ENCODE measurements at regions not wholly inside any gene's neighbourhood (a gene's known extent, or its start where the extent isn't known, plus 50 kb on each side); places are given as distances from the start of the nearest gene placed in this dataset.

- ATAC-seq = no peak
- H3K4me1 Mint-ChIP-seq = no peaks in the 10 kb centered on the region
- no peaks in the 10 kb centered on the region for H3K9me3 Mint-ChIP-seq
- no peak overlapping the region for H3K27ac Mint-ChIP-seq
- H3K36me3 Mint-ChIP-seq = no peaks in the 10 kb centered on the region
- no peaks in the 10 kb centered on the region for H3K27me3 Mint-ChIP-seq
- no peak overlapping the region for H3K4me3 Mint-ChIP-seq
Measured at GRCh38 chr2:7728388-7728787, 811.2 kb downstream of the RNF144A start.

GRCh38 chr2:7730449-7730848 is 813.2 kb downstream of the RNF144A start:
- no peaks in the 10 kb centered on the region for H3K36me3 Mint-ChIP-seq
- no peak overlapping the region for H3K4me3 Mint-ChIP-seq
- no peak for ATAC-seq
- no peaks in the 10 kb centered on the region for H3K9me3 Mint-ChIP-seq
- no peak overlapping the region for H3K27ac Mint-ChIP-seq
- H3K4me1 Mint-ChIP-seq = no peaks in the 10 kb centered on the region
- peaks cover 6% of the 10 kb centered on the region for H3K27me3 Mint-ChIP-seq

GRCh38 chr2:7730990-7731389 is 813.8 kb downstream of the RNF144A start:
- H3K27ac Mint-ChIP-seq = no peak overlapping the region
- H3K27me3 Mint-ChIP-seq = peaks cover 6% of the 10 kb centered on the region
- no peak for ATAC-seq
- H3K36me3 Mint-ChIP-seq = no peaks in the 10 kb centered on the region
- no peak overlapping the region for H3K4me3 Mint-ChIP-seq
- H3K4me1 Mint-ChIP-seq = no peaks in the 10 kb centered on the region
- no peaks in the 10 kb centered on the region for H3K9me3 Mint-ChIP-seq

GRCh38 chr2:7732497-7732896 is 815.3 kb downstream of the RNF144A start:
- H3K27ac Mint-ChIP-seq = no peak overlapping the region
- H3K27me3 Mint-ChIP-seq = peaks cover 14% of the 10 kb centered on the region
- no peaks in the 10 kb centered on the region for H3K4me1 Mint-ChIP-seq
- no peak for ATAC-seq
- no peak overlapping the region for H3K4me3 Mint-ChIP-seq
- no peaks in the 10 kb centered on the region for H3K36me3 Mint-ChIP-seq
- no peaks in the 10 kb centered on the region for H3K9me3 Mint-ChIP-seq

GRCh38 chr2:7736646-7737305 is 819.6 kb downstream of the RNF144A start:
- H3K36me3 Mint-ChIP-seq = no peaks in the 10 kb centered on the region
- no peaks in the 10 kb centered on the region for H3K4me1 Mint-ChIP-seq
- no peaks in the 10 kb centered on the region for H3K9me3 Mint-ChIP-seq
- H3K27ac Mint-ChIP-seq = no peak overlapping the region
- H3K4me3 Mint-ChIP-seq = no peak overlapping the region
- ATAC-seq = no peak
- H3K27me3 Mint-ChIP-seq = peaks cover 14% of the 10 kb centered on the region

- Mint-ChIP-seq H3K4me3 (no peak overlapping the region), H3K27me3 (peaks cover 22% of the 10 kb centered on the region), H3K36me3 (no peaks in the 10 kb centered on the region), H3K27ac (no peak overlapping the region), H3K9me3 (no peaks in the 10 kb centered on the region), H3K4me1 (no peaks in the 10 kb centered on the region)
- ATAC-seq = no peak
Measured at GRCh38 chr2:7738596-7738995, 821.4 kb downstream of the RNF144A start.

- Mint-ChIP-seq H3K4me3 (no peak overlapping the region), H3K36me3 (no peaks in the 10 kb centered on the region), H3K27me3 (peaks cover 19% of the 10 kb centered on the region), H3K9me3 (peaks cover 4% of the 10 kb centered on the region), H3K4me1 (no peaks in the 10 kb centered on the region), H3K27ac (no peak overlapping the region)
- ATAC-seq = no peak
Measured at GRCh38 chr2:7740114-7740513, 822.9 kb downstream of the RNF144A start.

- peaks cover 4% of the 10 kb centered on the region for H3K9me3 Mint-ChIP-seq
- no peaks in the 10 kb centered on the region for H3K4me1 Mint-ChIP-seq
- H3K36me3 Mint-ChIP-seq = no peaks in the 10 kb centered on the region
- no peak overlapping the region for H3K4me3 Mint-ChIP-seq
- no peak overlapping the region for H3K27ac Mint-ChIP-seq
- H3K27me3 Mint-ChIP-seq = peaks cover 24% of the 10 kb centered on the region
- no peak for ATAC-seq
Measured at GRCh38 chr2:7742301-7742700, 825.1 kb downstream of the RNF144A start.

GRCh38 chr2:7744827-7745226 is 827.6 kb downstream of the RNF144A start:
- no peak overlapping the region for H3K27ac Mint-ChIP-seq
- H3K9me3 Mint-ChIP-seq = peaks cover 4% of the 10 kb centered on the region
- H3K36me3 Mint-ChIP-seq = no peaks in the 10 kb centered on the region
- no peak for ATAC-seq
- no peaks in the 10 kb centered on the region for H3K4me1 Mint-ChIP-seq
- peaks cover 24% of the 10 kb centered on the region for H3K27me3 Mint-ChIP-seq
- no peak overlapping the region for H3K4me3 Mint-ChIP-seq

- H3K27me3 Mint-ChIP-seq = peaks cover 24% of the 10 kb centered on the region
- ATAC-seq = no peak
- no peaks in the 10 kb centered on the region for H3K4me1 Mint-ChIP-seq
- H3K9me3 Mint-ChIP-seq = peaks cover 4% of the 10 kb centered on the region
- H3K27ac Mint-ChIP-seq = no peak overlapping the region
- no peak overlapping the region for H3K4me3 Mint-ChIP-seq
- no peaks in the 10 kb centered on the region for H3K36me3 Mint-ChIP-seq
Measured at GRCh38 chr2:7745369-7745768, 828.2 kb downstream of the RNF144A start.

GRCh38 chr2:7748717-7749415 is 831.7 kb downstream of the RNF144A start:
- Mint-ChIP-seq H3K4me1 (no peaks in the 10 kb centered on the region), H3K27me3 (peaks cover 14% of the 10 kb centered on the region), H3K9me3 (peaks cover 8% of the 10 kb centered on the region), H3K4me3 (no peak overlapping the region), H3K27ac (no peak overlapping the region), H3K36me3 (no peaks in the 10 kb centered on the region)
- ATAC-seq = no peak

GRCh38 chr2:7749895-7750559 is 832.8 kb downstream of the RNF144A start:
- Mint-ChIP-seq H3K4me3 (no peak overlapping the region), H3K27ac (no peak overlapping the region), H3K27me3 (peaks cover 14% of the 10 kb centered on the region), H3K4me1 (no peaks in the 10 kb centered on the region), H3K9me3 (peaks cover 3% of the 10 kb centered on the region), H3K36me3 (no peaks in the 10 kb centered on the region)
- ATAC-seq = no peak

GRCh38 chr2:7752291-7752690 is 835.1 kb downstream of the RNF144A start:
- ATAC-seq = no peak
- Mint-ChIP-seq H3K4me3 (no peak overlapping the region), H3K9me3 (peaks cover 3% of the 10 kb centered on the region), H3K27me3 (no peaks in the 10 kb centered on the region), H3K36me3 (no peaks in the 10 kb centered on the region), H3K27ac (no peak overlapping the region), H3K4me1 (no peaks in the 10 kb centered on the region)

- H3K36me3 Mint-ChIP-seq = no peaks in the 10 kb centered on the region
- H3K4me3 Mint-ChIP-seq = no peak overlapping the region
- no peak overlapping the region for H3K27ac Mint-ChIP-seq
- no peak for ATAC-seq
- H3K9me3 Mint-ChIP-seq = peaks cover 3% of the 10 kb centered on the region
- no peaks in the 10 kb centered on the region for H3K27me3 Mint-ChIP-seq
- H3K4me1 Mint-ChIP-seq = no peaks in the 10 kb centered on the region
Measured at GRCh38 chr2:7753777-7754176, 836.6 kb downstream of the RNF144A start.

- H3K4me1 Mint-ChIP-seq = no peaks in the 10 kb centered on the region
- no peak overlapping the region for H3K4me3 Mint-ChIP-seq
- no peaks in the 10 kb centered on the region for H3K36me3 Mint-ChIP-seq
- ATAC-seq = no peak
- H3K9me3 Mint-ChIP-seq = peaks cover 3% of the 10 kb centered on the region
- H3K27me3 Mint-ChIP-seq = no peaks in the 10 kb centered on the region
- H3K27ac Mint-ChIP-seq = no peak overlapping the region
Measured at GRCh38 chr2:7755879-7756278, 838.7 kb downstream of the RNF144A start.
